HepG2 (cell line): ENCODE measurements at regions not wholly inside any gene's neighbourhood (a gene's known extent, or its start where the extent isn't known, plus 50 kb on each side); places are given as distances from the start of the nearest gene placed in this dataset.

Source experiments
- ATAC-seq: fragments of 200-7000 bp; cut with Tn5 transposase; 3 replicates; pipeline ENCODE4 v1.9.1; 2020; ENCODE audit warnings: mild to moderate bottlenecking, moderate library complexity
- BruUV-seq: library from RNA; stranded (reverse); fragments of 400-500 nt; replicated peaks from 2 replicates; lab custom pipeline; 2021; lab: Mats Ljungman, UMichigan
- CTCF ChIA-PET: fragments of 300-600 bp; formaldehyde crosslinking; extraction: SDS; loops from one replicate; lab custom pipeline; 2021; ENCODE audit warnings: low total read pairs, inconsistent platforms, low intra/inter-chr PET ratio; lab: Yijun Ruan, JAX
- POLR2A ChIA-PET: fragments of 350-600 bp; sonication (Branson Sonifier 250); formaldehyde crosslinking; loops from one replicate; lab custom pipeline; 2020; ENCODE audit warnings: antibody characterized with exemption, inconsistent platforms; lab: Yijun Ruan, JAX
- DNase-seq: peaks from one replicate; pipeline ENCODE4 v3.0.0-alpha.2; 2015; ENCODE audit warnings: low spot score
- FAIRE-seq: peaks from 3 replicates; lab custom pipeline; 2011; peaks lifted over from hg19 to GRCh38; lab: Jason Lieb, UNC
- H2AFZ ChIP-seq: one replicate; pipeline ENCODE4 v1.6.1; 2011; ENCODE audit warnings: low read length, inconsistent platforms
- H3K27ac ChIP-seq: fragments of 300-600 bp; 3 replicates; pipeline ENCODE4 v1.8.0; 2011; ENCODE audit warnings: mixed run types, mild to moderate bottlenecking, mixed read lengths, low read length, inconsistent platforms; ENCODE audit not compliant: insufficient read depth; ENCODE audit errors: extremely low read length
- H3K27me3 ChIP-seq, 2 experiments: fragments of 200-600 bp in 1 of 2; 2 replicates in 1 of 2; 3 replicates in 1 of 2; pipeline versions ENCODE4 v1.6.0 to v1.8.0; 2011; ENCODE audit warnings: low read length in 2 of 2, mild to moderate bottlenecking in 2 of 2, moderate library complexity in 2 of 2, inconsistent platforms in 1 of 2; ENCODE audit not compliant: insufficient read depth in 2 of 2, control insufficient read depth in 1 of 2
- H3K36me3 ChIP-seq, 2 experiments: fragments of 200-600 bp in 1 of 2; replicated peaks in 1 of 2; 2 replicates in 1 of 2; 3 replicates in 1 of 2; pipeline versions ENCODE4 v1.5.1 to v1.8.0; 2011; ENCODE audit warnings: low read length in 2 of 2, inconsistent platforms in 1 of 2; ENCODE audit not compliant: insufficient read depth in 2 of 2, control insufficient read depth in 1 of 2
- H3K4me1 ChIP-seq: 2 replicates; pipeline ENCODE4 v1.5.1; 2012; ENCODE audit warnings: low read length, inconsistent platforms; ENCODE audit not compliant: insufficient read depth
- H3K4me2 ChIP-seq: 2 replicates; pipeline ENCODE4 v1.6.0; 2011; ENCODE audit warnings: low read depth, low read length, inconsistent platforms
- H3K4me3 ChIP-seq, 3 experiments: fragments of 200-600 bp in 1 of 3; sonication (generic), shearing (Covaris generic) in 1 of 3; replicated peaks in 1 of 3; 2 replicates each; pipeline ENCODE4 v1.5.1; 2011 to 2016; ENCODE audit warnings: low read length in 3 of 3, inconsistent platforms in 2 of 3, low read depth in 2 of 3, mild to moderate bottlenecking in 2 of 3, control low read depth in 1 of 3, mixed read lengths in 1 of 3; ENCODE audit not compliant: insufficient read depth in 1 of 3
- H3K79me2 ChIP-seq: one replicate; pipeline ENCODE4 v1.6.1; 2011; ENCODE audit warnings: low read length, inconsistent platforms; ENCODE audit not compliant: insufficient read depth
- H3K9ac ChIP-seq: 2 replicates; pipeline ENCODE4 v1.6.0; 2011; ENCODE audit warnings: mild to moderate bottlenecking, low read depth, low read length, inconsistent platforms; ENCODE audit not compliant: insufficient read depth
- H3K9me3 ChIP-seq: 2 replicates; pipeline ENCODE4 v1.5.1; 2012; ENCODE audit warnings: mild to moderate bottlenecking, low read length
- H4K20me1 ChIP-seq: 2 replicates; pipeline ENCODE4 v1.6.0; 2011; ENCODE audit warnings: inconsistent platforms, mild to moderate bottlenecking, low read length, moderate library complexity; ENCODE audit not compliant: insufficient read depth
- FOXP1 ChIP-seq, 2 experiments: fragments of 450-650 bp in 1 of 2; IDR thresholded peaks; 2 replicates each; pipeline ENCODE4 v1.6.1; 2017 to 2018; ENCODE audit warnings: antibody characterized with exemption in 1 of 2
- KIAA2018 ChIP-seq: sonication (generic); formaldehyde crosslinking; IDR thresholded peaks from 2 replicates; pipeline ENCODE4 v1.5.0; 2020; ENCODE audit warnings: mild to moderate bottlenecking, missing genetic modification reagents, borderline replicate concordance
- KLF11 ChIP-seq: IDR thresholded peaks from 2 replicates; pipeline ENCODE4 v1.6.1; 2016; ENCODE audit warnings: missing compliant biosample characterization
- MTERF4 ChIP-seq: sonication (generic); formaldehyde crosslinking; IDR thresholded peaks from 2 replicates; pipeline ENCODE4 v1.8.0; 2023; ENCODE audit warnings: mild to moderate bottlenecking, missing genetic modification reagents
- PAF1 ChIP-seq: IDR thresholded peaks from 2 replicates; pipeline ENCODE4 v1.6.1; 2016; ENCODE audit warnings: missing genetic modification reagents, missing compliant biosample characterization
- SAFB2 ChIP-seq: sonication (generic); formaldehyde crosslinking; IDR thresholded peaks from 2 replicates; pipeline ENCODE4 v1.5.1; 2020; ENCODE audit warnings: missing genetic modification reagents, low read depth, mild to moderate bottlenecking, borderline replicate concordance
- SNAPC2 ChIP-seq: sonication (generic); formaldehyde crosslinking; IDR thresholded peaks from 2 replicates; pipeline ENCODE4 v1.8.1; 2022; ENCODE audit warnings: mild to moderate bottlenecking, missing genetic modification reagents
- TRAFD1 ChIP-seq: sonication (generic); formaldehyde crosslinking; IDR thresholded peaks from 2 replicates; pipeline ENCODE4 v1.5.1; 2020; ENCODE audit warnings: missing genetic modification reagents, mild to moderate bottlenecking, borderline replicate concordance
- ZFP36L1 ChIP-seq: sonication (generic); formaldehyde crosslinking; IDR thresholded peaks from 2 replicates; pipeline ENCODE4 v1.8.0; 2022; ENCODE audit warnings: mild to moderate bottlenecking, missing genetic modification reagents, moderate library complexity
- WGBS: methylation state at CpG from one replicate; pipeline ENCODE4 v1.1.6; 2017; ENCODE audit warnings: low lambda C conversion rate; 5-methylcytosine and 5-hydroxymethylcytosine counted together
- in situ Hi-C: cut with HindIII; loops from 2 replicates; pipeline ENCODE4 v1.10.0; 2017; ENCODE audit warnings: low pct_unique_long_range_greater_than_20kb; ENCODE audit not compliant: extremely low pct_ligation_motif_present
- intact Hi-C: fragments of 100-400 bp; cut with micrococcal nuclease; formaldehyde crosslinking; loops from one replicate; pipeline ENCODE4 v1.10.0; 2022; ENCODE audit not compliant: unreplicated experiment

- H3K9me3 ChIP-seq = no peaks in the 10 kb centered on the region
- no peaks in the 10 kb centered on the region for H4K20me1 ChIP-seq
- H3K79me2 ChIP-seq = no peaks in the 10 kb centered on the region
- no peak overlapping the region for H3K4me2 ChIP-seq
- ATAC-seq (no peak), FAIRE-seq (no peak), DNase-seq (no peak)
- no peak overlapping the region for H2AFZ ChIP-seq
- no TSS peak for BruUV-seq
- H3K9ac ChIP-seq = no peak overlapping the region
- no peaks in the 10 kb centered on the region for H3K27me3 ChIP-seq
- TF ChIP-seq ZFP36L1 (CRISPR knock-in tag) (no peak), KIAA2018 (no peak), SNAPC2 (CRISPR knock-in tag) (no peak), MTERF4 (no peak), TRAFD1 (CRISPR knock-in tag) (no peak), FOXP1 (IDR thresholded peaks at IDR 0.05) (no peak), FOXP1 (CRISPR knock-in tag; IDR thresholded peaks at IDR 0.05) (no peak), SAFB2 (no peak), PAF1 (CRISPR knock-in tag) (no peak), KLF11 (no peak)
- CTCF ChIA-PET = no interaction called here
- 0% methylated on average over 1 of the region's 1 CpG for WGBS
- H3K4me1 ChIP-seq = no peaks in the 10 kb centered on the region
- in situ Hi-C loops (no loop called here), intact Hi-C loops (no loop called here)
- no peak overlapping the region for H3K4me3 ChIP-seq
- H3K36me3 ChIP-seq = no peaks in the 10 kb centered on the region
- POLR2A ChIA-PET = no interaction called here
- no peak overlapping the region for H3K27ac ChIP-seq
Measured at GRCh38 chr3:157650172-157650571, 147.0 kb upstream of the VEPH1 start.
